GM18511 (cell line): ENCODE measurements at regions not wholly inside any gene's neighbourhood (a gene's known extent, or its start where the extent isn't known, plus 50 kb on each side); places are given as distances from the start of the nearest gene placed in this dataset.

ENCODE experiments used
- ATAC-seq: cut with Tn5 transposase; IDR thresholded peaks from one replicate; pipeline ENCODE4 v1.9.1; 2021; ENCODE audit warnings: mild to moderate bottlenecking, moderate library complexity; ENCODE audit not compliant: unreplicated experiment

DNA sequence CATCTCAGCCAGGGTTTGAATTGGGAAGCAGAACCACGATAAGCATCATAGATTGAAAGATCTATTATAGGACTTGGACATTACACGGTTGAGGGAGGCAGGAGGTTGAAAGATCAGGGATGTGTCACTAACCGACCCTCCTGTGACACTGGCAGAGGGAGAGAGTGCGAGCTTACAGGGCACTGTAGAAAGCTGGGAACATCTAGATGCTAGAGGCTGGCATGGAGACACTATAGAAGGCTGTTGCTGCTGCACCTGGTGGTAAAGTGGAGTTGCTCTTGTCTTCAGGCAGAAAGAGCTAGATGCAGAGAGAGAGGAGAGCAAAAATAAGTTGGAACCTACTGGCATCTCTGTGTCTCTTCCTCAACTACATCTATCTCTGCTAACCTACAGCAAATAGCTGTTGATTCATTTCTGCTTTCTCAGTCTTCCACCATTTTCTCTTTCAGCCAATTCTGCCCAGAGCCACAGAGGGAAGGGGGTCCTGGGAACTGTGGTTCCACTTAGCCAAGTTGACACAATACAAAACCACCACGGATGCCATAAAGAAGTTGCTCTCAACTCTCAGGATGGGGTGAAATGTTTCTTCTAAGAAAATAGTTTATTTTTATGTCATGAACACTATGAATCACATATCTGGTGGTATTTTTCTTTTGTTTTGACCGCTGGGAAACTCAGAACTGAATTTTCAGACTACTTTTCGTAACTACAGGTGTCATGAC lies 155.9 kb downstream of the ZNF281 start:
- no peak for ATAC-seq

DNA sequence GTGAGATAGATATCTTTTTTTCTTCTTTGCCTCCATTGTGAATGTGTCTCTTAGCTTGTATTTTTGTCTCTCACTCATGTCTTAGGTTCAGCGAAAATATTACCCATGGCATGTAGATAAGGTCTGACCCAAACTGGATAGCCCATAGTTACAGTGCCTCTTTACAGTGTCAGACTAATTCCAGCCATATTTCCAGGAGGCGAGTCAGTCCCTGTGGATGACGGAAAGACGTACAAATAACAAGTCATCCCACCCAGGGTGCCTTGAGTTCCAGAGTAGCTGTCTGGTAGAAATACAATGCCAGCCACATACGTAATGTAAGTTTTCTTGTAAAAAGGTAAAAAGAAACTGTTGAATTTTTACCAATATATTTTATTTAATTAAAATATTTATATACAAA lies 157.3 kb downstream of the ZNF281 start:
- ATAC-seq = no peak

DNA sequence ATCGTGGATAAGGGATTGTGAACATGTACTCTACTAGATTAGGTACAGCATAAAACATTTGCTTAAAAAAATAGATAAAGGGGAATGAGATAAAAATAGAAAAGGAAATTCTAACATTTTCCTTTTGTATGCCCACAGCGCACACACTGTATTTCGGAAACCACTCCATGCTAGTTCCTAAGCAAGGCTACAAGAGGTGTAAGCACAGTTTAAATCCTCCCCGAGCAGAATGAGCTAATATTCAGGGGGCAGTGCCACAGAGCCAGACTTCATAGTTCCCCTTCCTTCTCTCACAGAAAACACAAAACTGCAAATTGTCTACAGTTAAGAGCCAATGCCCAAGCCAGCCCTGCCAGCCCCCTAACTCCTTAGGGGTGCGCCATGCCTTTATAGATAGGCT lies 159.4 kb downstream of the ZNF281 start:
- ATAC-seq = no peak

DNA sequence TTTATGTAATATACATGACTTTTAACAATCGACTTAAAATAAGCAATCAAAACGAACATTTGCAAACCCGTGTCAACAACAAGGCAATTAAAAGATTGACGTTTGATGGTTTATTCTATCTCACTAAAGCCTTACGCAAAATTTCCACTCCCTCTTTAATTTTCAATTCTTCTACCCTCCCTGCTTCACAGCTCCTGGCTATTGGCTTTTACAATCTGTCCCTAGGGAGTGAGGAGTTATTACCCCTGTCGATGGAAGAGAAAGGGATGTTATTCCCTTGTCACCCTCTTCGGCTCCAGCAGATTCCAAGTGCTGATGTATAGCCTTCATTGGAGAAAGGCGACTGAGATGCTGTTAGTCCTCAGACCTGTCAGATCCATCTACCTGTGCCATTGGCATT lies 161.3 kb downstream of the ZNF281 start:
- ATAC-seq = no peak

DNA sequence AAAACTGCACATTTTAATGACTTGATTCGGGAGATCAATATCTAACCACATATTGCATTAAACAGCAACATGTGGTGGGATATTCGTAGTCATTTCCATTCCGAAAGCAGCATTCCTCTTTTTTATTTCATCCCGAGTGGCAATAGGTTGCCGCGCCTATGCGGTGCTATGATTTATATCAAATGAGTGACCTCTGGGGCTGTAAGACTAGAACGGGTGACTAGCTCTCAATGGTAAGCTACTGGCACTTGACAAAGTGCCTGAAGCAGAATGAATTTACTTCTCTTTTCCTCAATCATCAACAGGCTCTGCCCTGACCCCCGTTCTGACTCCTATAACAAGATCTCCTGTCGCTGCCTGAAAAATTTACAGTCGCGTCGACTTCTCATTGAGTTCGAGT lies 162.3 kb downstream of the ZNF281 start:
- ATAC-seq = no peak

DNA sequence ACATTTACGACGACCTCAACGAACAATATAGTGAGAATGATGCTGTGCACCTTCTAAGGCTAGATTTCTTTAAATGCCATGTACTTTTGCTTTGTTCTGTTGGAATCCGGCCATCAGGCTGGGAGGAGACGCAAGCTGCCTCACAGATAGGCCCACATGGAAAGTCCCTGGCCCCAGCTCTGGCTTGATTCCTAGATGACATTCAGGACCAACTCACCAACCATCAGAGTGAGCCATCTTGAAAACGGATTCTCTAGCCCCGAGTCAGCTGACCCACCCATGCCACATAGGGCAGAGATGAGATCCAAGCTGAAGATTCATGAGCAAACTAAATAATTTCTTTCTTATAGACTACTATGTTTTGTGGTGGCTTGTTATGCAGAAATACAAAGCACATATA lies 164.4 kb downstream of the ZNF281 start:
- ATAC-seq = no peak

DNA sequence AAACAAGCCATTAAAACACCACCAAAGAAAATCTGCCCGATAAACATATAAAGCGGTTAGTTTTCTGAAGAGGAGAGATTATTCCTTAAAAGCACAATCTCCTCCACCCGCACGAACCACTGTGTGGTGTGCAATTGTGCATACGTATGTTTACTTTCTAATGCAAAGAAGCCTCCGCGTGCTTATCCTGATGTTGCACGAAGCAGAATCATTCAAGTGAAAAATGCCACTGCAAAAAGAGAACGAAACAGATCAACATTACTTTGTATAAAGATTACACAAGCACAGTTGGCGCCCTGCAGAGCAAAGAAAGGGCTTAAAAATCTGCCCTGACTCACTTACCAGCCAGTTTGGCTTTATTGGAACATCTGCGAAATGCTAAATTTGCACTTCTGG lies 166.8 kb downstream of the ZNF281 start:
- no peak for ATAC-seq

DNA sequence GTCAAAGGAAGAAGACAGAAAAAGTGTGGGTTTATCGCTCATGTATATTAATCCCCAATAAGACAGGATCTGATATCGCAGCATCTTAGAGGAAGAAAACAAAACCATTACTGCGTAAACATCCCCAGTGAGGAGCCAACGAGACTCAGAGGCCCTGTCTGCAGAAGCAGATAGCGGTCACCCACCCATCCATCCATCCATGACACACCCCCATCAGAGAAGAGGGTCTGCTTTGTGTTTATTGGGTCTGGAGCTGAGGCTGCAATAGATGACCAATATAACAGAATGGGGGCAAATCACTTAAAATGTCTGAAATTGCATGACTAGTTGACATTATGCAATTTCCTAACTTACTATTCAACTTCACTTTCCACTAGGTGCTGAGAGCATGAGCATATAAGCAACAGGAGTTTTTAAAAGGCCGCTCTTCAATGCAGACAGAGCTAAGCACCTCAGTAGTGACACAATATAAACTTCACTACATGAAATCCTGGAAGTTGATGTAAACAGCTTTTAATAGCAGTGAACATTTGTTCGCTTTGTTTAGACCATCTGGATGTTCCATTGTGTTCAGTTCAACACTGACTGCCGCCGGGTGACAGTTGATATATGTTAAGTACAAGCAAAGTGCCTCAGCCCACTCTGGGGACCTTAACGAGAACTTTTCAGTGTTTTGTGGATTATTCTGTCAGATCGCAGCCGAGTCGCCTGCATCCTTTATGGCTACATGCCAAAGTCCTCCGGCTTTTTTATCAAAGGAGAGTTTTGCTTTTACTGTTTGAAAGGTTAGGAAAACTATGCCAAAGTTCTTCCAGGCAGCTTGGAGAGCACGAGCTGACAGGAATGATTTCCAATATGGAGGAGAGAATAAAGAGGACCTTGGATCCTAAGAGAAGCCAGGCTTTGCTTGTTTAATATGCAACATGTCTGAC lies 167.5 kb downstream of the ZNF281 start:
- ATAC-seq = no peak

DNA sequence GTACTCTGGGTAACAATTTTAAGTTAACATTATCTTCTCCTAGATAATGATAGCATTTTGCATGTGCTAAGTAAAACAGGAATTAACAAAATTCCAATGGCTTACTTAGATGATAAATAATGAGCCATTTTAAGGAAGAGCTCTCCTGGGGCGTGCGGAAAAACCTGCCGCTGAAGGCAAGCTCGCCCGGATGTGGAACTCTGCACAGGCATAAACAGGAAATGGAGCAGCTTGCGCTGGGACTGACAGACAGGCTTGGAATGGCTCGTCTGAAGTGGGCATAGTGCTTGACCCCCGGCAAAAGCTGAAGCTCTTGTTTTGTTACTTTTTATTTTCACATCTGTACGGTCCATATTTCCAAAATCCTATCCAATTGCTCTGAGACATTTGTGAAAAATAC lies 169.2 kb downstream of the ZNF281 start:
- ATAC-seq = no peak

DNA sequence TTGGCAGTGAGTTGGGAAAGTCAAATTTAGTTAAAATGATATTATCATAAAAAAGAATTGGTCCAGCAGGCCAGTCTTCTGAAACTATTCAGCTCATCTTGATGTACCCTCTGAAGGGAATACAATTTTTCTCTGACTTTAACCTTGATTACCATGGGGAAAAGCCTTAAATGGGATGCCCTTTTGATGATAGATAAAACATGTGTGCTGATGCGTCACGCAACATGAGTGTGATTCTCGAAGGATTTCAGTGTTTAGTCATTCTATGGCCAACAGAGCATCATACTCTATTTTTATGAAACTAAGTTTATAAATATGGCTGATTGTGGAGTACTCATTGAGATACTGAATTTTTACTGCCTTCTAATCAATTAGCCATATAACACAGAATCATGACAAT lies 171.5 kb downstream of the ZNF281 start:
- ATAC-seq = no peak

DNA sequence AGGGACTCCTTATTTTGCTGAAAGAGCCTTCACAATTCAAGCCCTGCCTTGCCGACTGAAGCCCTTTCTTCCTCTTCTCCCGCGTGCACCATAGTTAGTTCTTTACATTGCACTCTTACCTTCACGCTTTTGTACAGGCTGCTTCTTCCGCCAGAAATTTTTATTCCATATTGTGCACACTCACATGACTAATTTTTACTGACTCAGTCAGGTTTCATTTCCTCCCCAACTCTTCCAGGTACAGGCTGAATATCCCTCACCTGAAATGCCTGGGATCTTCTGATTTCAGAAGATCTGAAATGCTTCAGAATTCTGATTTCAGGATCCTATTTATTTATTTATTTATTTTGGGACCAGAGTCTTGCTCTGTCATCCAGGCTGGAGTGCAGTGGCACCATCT lies 172.8 kb downstream of the ZNF281 start:
- no peak for ATAC-seq

DNA sequence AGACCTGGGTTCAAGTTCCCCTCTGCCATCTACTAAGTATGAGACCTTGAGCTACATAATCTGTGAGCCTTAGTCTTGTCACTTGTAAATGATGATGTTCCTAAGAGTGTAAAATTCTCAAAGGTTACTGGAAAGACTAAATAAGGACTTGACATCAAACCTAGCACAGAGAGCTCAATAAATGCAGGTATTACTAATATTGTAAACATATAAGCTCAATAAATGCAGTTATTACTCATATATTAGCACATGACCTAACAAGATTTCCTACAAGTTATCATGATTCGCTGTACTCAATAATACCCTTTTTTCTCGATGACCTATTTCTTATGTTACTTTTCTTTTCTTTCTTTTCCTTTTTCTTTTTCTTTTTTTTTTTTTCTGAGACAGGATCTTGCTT lies 174.9 kb downstream of the ZNF281 start:
- ATAC-seq = no peak

DNA sequence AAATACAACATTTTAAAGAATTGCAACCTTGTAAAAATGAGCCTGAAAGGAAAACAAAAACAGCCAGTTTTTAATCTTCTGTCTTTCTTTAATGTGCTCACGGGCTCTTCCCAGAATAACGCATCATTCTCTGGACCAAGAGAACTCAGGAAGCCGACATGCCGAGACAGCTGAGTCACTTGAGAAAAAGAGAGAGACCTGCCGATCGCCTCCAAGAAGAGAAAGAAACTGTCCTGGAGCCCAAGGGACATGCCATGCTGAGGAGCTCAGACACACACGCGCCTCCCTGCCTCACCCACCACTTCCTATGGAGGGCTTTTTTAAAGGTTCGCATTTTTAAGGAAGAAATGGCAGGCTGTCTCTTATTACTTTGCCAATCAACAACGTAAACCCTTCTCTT lies 176.4 kb downstream of the ZNF281 start:
- ATAC-seq = no peak

DNA sequence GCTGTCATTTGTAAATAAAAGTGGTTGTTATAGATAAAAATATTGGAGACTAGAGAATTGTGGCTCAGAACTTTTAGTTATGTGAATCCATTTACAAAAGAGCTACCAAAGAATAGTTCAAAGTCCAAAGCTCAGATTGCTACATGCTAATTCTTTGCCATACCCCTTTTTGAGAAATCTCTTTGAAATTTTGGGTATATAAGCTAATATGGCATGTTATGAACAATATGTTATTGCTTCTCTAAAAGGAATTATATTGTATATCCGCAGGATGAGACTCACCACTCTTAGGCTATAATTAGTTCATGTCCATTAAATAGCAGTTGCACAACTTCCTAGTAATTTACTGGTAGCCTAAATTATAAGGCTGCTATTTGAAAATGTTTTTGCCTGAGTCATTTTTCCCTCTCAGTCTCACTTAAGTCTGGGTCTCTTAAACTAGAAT lies 178.0 kb downstream of the ZNF281 start:
- ATAC-seq = no peak

DNA sequence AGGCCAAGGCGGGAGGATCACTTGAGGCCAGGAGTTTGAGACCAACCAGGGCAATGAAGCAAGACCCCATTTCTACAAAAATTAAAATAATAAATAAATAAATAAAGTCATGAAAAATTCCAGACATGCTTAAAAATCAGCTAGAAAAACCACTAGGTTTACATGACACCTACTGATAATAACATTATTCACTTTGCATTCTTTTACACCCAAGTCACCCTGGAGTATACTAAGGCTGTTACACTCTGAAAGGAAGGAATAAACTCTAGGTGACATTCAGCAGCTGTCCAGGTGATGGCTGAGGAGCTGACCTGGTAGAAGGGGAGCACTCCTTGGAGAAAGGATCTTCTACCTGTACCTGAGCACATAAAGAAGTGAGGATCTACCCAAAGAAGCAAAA lies 179.2 kb downstream of the ZNF281 start:
- ATAC-seq = no peak

DNA sequence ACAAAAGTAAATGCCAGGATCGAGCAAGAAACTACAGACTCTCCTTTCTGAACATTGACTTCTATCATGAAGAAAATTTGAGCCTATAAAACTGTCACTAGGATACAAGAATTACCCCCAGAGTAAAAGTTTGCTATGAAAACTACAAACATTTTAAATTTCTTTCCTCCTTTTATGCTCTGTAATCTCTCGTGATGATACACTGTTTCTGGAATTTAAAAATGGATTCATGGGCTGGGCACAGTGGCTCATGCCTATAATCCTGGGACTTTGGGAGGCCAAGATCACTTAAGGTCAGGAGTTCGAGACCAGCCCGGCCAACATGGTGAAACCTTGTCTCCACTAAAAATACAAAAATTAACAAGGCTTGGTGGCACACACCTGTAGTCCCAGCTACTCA lies 181.3 kb downstream of the ZNF281 start:
- no peak for ATAC-seq

DNA sequence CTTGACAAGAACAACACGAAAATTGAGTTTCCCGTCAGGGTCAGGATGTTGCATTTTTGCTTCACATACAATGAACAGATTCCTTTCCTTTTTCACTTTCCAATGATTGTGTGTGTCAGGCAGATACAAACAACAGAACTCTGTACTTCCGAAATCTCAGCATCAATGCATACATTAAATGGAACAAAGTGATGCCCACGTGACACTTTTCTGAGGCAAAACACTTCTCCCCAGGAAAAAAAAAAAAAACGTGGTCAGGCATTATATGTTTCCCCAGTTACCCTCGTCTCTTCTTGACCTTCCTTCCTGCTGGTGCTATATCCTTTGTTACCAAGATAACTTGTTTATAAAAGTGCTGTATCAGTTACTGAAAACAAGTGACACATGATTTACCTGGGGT lies 181.8 kb downstream of the ZNF281 start:
- ATAC-seq = no peak
